Urinary bladder (tissue), 1 donor: ENCODE measurements at regions not wholly inside any gene's neighbourhood (a gene's known extent, or its start where the extent isn't known, plus 50 kb on each side); places are given as distances from the start of the nearest gene placed in this dataset. TPM values are rescaled to one million over a fixed set of nuclear protein-coding genes. Genes with fewer than 3 reads are reported as not detected.

Experiments used
- small RNA-seq: library from RNA; depleted of rRNA; stranded (forward); fragments of <200 nt; gene quantifications from one replicate; pipeline ENCODE3, GENCODE V24; 2014

Small RNA genes lying in the stretch of these regions (small RNA-seq; reads per million reads assigned to genes)
- not detected for gene AC114501.1
- gene RNU6-912P = not detected
- gene SNORA15B-2 = not detected
- 0.15 reads per million for gene SNORA22
